Tibial nerve (tissue), 3 donors: ENCODE measurements at regions not wholly inside any gene's neighbourhood (a gene's known extent, or its start where the extent isn't known, plus 50 kb on each side); places are given as distances from the start of the nearest gene placed in this dataset.

Experiments used
- CTCF ChIP-seq, 5 experiments: fragments of 200-600 bp in 3 of 5; fragments of 450-650 bp in 2 of 5; sonication (generic) in 3 of 5; IDR thresholded peaks; one replicate each; pipeline ENCODE4 v1.5.1; 2016 to 2019; ENCODE audit warnings: antibody characterized with exemption in 5 of 5, mild to moderate bottlenecking in 3 of 5, moderate library complexity in 2 of 5
- POLR2A ChIP-seq, 2 donors: fragments of 450-650 bp; IDR thresholded peaks; one replicate each; pipeline ENCODE4 v1.6.1; 2017; ENCODE audit warnings: antibody characterized with exemption in 2 of 2, mild to moderate bottlenecking in 2 of 2, moderate library complexity in 2 of 2

GRCh38 chr3:76871655-76872054 lies 168.2 kb upstream of the ROBO2 start:
- TF ChIP-seq CTCF (IDR thresholded peaks at IDR 0.05) (no peak), POLR2A (IDR thresholded peaks at IDR 0.05) (no peak)
